Loucy (cell line): ENCODE measurements at regions not wholly inside any gene's neighbourhood (a gene's known extent, or its start where the extent isn't known, plus 50 kb on each side); places are given as distances from the start of the nearest gene placed in this dataset.

Source experiments
- H2AFZ ChIP-seq: fragments of 200-600 bp; sonication (generic); 2 replicates; pipeline ENCODE4 v1.6.0; 2016; ENCODE audit warnings: antibody characterized with exemption, mild to moderate bottlenecking, low read length, moderate library complexity
- H3F3A ChIP-seq: fragments of 200-600 bp; 2 replicates; pipeline ENCODE4 v1.6.0; 2016; ENCODE audit warnings: antibody characterized with exemption, low read depth, mild to moderate bottlenecking
- H3K27me3 ChIP-seq: fragments of 200-600 bp; sonication (generic); 2 replicates; pipeline ENCODE4 v1.6.1; 2014; ENCODE audit warnings: low read length, mild to moderate bottlenecking; ENCODE audit not compliant: insufficient read depth, poor library complexity, severe bottlenecking
- H3K36me3 ChIP-seq: fragments of 200-600 bp; sonication (generic); 2 replicates; pipeline ENCODE4 v1.6.1; 2016; ENCODE audit warnings: low read length; ENCODE audit not compliant: insufficient read depth
- H3K4me1 ChIP-seq: fragments of 200-600 bp; sonication (generic); 2 replicates; pipeline ENCODE4 v1.5.1; 2014; ENCODE audit warnings: low read length, mild to moderate bottlenecking; ENCODE audit not compliant: insufficient read depth, poor library complexity, severe bottlenecking
- H3K4me2 ChIP-seq: fragments of 200-600 bp; sonication (generic); 2 replicates; pipeline ENCODE4 v1.6.0; 2014; ENCODE audit warnings: antibody characterized with exemption, low read length, low read depth, mild to moderate bottlenecking; ENCODE audit not compliant: poor library complexity, severe bottlenecking
- H3K4me3 ChIP-seq: fragments of 200-600 bp; sonication (generic); 2 replicates; pipeline ENCODE4 v1.5.1; 2014; ENCODE audit warnings: low read length, mild to moderate bottlenecking, mixed read lengths; ENCODE audit not compliant: poor library complexity, severe bottlenecking
- H3K79me2 ChIP-seq: fragments of 200-600 bp; sonication (generic); 2 replicates; pipeline ENCODE4 v1.6.1; 2014; ENCODE audit warnings: low read length; ENCODE audit not compliant: insufficient read depth
- H3K9ac ChIP-seq: fragments of 200-600 bp; sonication (generic); 2 replicates; pipeline ENCODE4 v1.6.0; 2014; ENCODE audit warnings: mild to moderate bottlenecking, low read depth, low read length, moderate library complexity; ENCODE audit not compliant: poor library complexity, severe bottlenecking
- H3K9me2 ChIP-seq: fragments of 200-600 bp; sonication (generic); replicated peaks from 2 replicates; pipeline ENCODE4 v1.6.1; 2016; ENCODE audit warnings: low read depth, low read length, mixed read lengths
- H3K9me3 ChIP-seq: fragments of 200-600 bp; sonication (generic); 2 replicates; pipeline ENCODE4 v1.6.1; 2014; ENCODE audit warnings: mild to moderate bottlenecking, antibody characterized with exemption, low read length, low read depth; ENCODE audit not compliant: insufficient read depth
- H4K20me1 ChIP-seq: fragments of 200-600 bp; sonication (generic); 2 replicates; pipeline ENCODE4 v1.6.0; 2014; ENCODE audit warnings: antibody characterized with exemption, low read length, mild to moderate bottlenecking; ENCODE audit not compliant: insufficient read depth, poor library complexity, severe bottlenecking
- CTCF ChIP-seq: fragments of 200-600 bp; sonication (generic); conservative IDR thresholded peaks from 2 replicates; pipeline ENCODE4 v1.5.1; 2014; ENCODE audit warnings: mild to moderate bottlenecking, antibody characterized with exemption, low read length
- EZH2phosphoT487 ChIP-seq: fragments of 200-600 bp; IDR thresholded peaks from 2 replicates; pipeline ENCODE4 v1.6.1; 2018; ENCODE audit warnings: antibody characterized with exemption, mild to moderate bottlenecking, moderate library complexity, borderline replicate concordance

- no peaks in the 10 kb centered on the region for H3K9me2 ChIP-seq
- H3K9me3 ChIP-seq: no peaks in the 10 kb centered on the region
- no peak overlapping the region for H3K9ac ChIP-seq
- no peak overlapping the region for H2AFZ ChIP-seq
- no peak overlapping the region for H3K4me2 ChIP-seq
- H3K36me3 ChIP-seq: no peaks in the 10 kb centered on the region
- no peaks in the 10 kb centered on the region for H3K27me3 ChIP-seq
- H3K4me3 ChIP-seq: no peak overlapping the region
- TF ChIP-seq EZH2phosphoT487 (no peak), CTCF (no peak)
- no peaks in the 10 kb centered on the region for H3K4me1 ChIP-seq
- H3F3A ChIP-seq: no peaks in the 10 kb centered on the region
- no peaks in the 10 kb centered on the region for H3K79me2 ChIP-seq
- no peaks in the 10 kb centered on the region for H4K20me1 ChIP-seq
These were observed 99.1 kb downstream of the PLCE1 start for GRCh38 chr10:94092848-94093247.

GRCh38 chr10:94093286-94093905, 99.7 kb downstream of the PLCE1 start:
- no peaks in the 10 kb centered on the region for H3F3A ChIP-seq
- TF ChIP-seq EZH2phosphoT487 (no peak), CTCF (no peak)
- no peak overlapping the region for H3K4me3 ChIP-seq
- no peaks in the 10 kb centered on the region for H4K20me1 ChIP-seq
- H3K9me2 ChIP-seq: no peaks in the 10 kb centered on the region
- no peaks in the 10 kb centered on the region for H3K27me3 ChIP-seq
- H3K36me3 ChIP-seq: no peaks in the 10 kb centered on the region
- H3K9me3 ChIP-seq: no peaks in the 10 kb centered on the region
- no peak overlapping the region for H3K9ac ChIP-seq
- no peaks in the 10 kb centered on the region for H3K4me1 ChIP-seq
- no peak overlapping the region for H2AFZ ChIP-seq
- H3K4me2 ChIP-seq: no peak overlapping the region
- no peaks in the 10 kb centered on the region for H3K79me2 ChIP-seq

GRCh38 chr10:94094540-94094939, 100.8 kb downstream of the PLCE1 start:
- no peaks in the 10 kb centered on the region for H3K36me3 ChIP-seq
- H3K9ac ChIP-seq: no peak overlapping the region
- no peak for TF ChIP-seq CTCF
- TF ChIP-seq EZH2phosphoT487: no peak
- no peaks in the 10 kb centered on the region for H3K9me2 ChIP-seq
- no peaks in the 10 kb centered on the region for H3K27me3 ChIP-seq
- no peak overlapping the region for H2AFZ ChIP-seq
- H3K79me2 ChIP-seq: no peaks in the 10 kb centered on the region
- no peaks in the 10 kb centered on the region for H3K9me3 ChIP-seq
- H3K4me2 ChIP-seq: no peak overlapping the region
- H4K20me1 ChIP-seq: no peaks in the 10 kb centered on the region
- H3F3A ChIP-seq: no peaks in the 10 kb centered on the region
- H3K4me3 ChIP-seq: no peak overlapping the region
- no peaks in the 10 kb centered on the region for H3K4me1 ChIP-seq
